NOMO-1 treated with DMSO at 0.1 percent for 48 hours (cell line): ENCODE measurements at regions not wholly inside any gene's neighbourhood (a gene's known extent, or its start where the extent isn't known, plus 50 kb on each side); places are given as distances from the start of the nearest gene placed in this dataset.

Experiments used
- DNase-seq: peaks from one replicate; lab custom pipeline; 2025; ENCODE audit not compliant: unreplicated experiment; lab: John Stamatoyannopoulos, UW

- DNase-seq, result no peak
Measured at GRCh38 chr13:105655046-105655445, 880.4 kb downstream of the EFNB2 start.

DNA sequence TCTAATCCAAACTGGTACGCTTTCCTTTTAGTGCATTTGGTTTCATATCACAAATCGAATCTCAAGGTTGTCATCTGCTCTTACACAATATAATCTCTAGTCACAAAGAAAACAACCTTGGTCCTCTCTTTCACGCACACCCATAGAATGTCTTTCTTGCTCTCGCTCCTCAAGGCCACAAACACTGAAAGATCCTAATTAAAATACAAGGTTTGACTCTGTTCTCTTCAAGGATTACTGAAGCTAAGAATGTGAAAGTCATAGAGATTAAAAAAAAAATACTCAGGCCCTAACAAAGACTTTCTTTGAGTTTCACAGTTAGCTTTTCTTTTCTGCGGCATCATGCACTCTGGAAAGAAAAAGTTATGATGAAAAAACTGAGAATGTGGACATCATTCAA, 891.5 kb downstream of the EFNB2 start:
- DNase-seq, result no peak

DNA sequence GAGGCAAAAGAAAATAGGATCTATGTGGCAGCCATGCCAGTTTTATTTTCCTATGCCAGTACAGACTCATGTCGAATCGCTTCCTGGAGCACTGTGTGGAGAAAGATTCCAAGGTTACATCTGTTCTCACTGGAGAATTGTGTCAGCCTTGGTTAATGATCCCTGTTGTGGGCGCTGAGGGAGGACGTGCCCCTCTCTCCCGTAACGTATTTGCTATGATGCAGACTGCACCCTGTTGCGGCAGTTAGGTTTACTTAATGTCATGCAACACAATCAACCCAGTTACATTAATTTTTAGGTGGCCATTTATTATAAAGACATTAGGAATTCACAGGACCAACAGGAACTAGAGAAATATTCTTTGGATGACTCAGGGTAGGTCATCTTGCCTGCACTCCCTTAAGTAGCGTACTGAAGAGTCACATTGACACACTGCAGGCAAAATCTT, 892.9 kb downstream of the EFNB2 start:
- DNase-seq, result no peak

- no peak for DNase-seq
Measured at GRCh38 chr13:105641121-105641520, 894.3 kb downstream of the EFNB2 start.

- no peak for DNase-seq
Measured at GRCh38 chr13:105638426-105638825, 897.0 kb downstream of the EFNB2 start.

GRCh38 chr13:105634059-105634458, 901.4 kb downstream of the EFNB2 start:
- DNase-seq, result no peak

- DNase-seq, result no peak
Measured at GRCh38 chr13:105630431-105630830, 905.0 kb downstream of the EFNB2 start.

- DNase-seq, result no peak
Measured at GRCh38 chr13:105627270-105627669, 908.2 kb downstream of the EFNB2 start.

DNA sequence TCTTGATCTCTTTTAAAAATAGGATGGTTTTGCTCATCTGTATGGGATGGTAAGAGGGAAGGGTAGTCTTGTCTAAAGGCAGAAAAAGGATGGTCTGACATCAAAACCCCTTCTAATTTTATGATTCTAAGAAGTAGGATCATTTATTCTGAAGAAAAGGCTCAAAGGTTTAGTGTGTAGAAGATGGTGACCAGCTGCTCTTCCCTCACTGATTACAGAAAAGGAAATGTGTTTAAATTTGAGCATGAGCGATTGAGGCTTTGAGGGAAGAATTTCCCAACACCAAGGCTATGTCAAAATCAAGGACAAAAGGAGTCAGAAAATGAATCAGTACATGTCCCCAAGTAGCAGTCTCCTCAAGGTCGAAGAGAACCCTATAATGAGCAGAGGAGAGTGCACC, 909.8 kb downstream of the EFNB2 start:
- no peak for DNase-seq

DNA sequence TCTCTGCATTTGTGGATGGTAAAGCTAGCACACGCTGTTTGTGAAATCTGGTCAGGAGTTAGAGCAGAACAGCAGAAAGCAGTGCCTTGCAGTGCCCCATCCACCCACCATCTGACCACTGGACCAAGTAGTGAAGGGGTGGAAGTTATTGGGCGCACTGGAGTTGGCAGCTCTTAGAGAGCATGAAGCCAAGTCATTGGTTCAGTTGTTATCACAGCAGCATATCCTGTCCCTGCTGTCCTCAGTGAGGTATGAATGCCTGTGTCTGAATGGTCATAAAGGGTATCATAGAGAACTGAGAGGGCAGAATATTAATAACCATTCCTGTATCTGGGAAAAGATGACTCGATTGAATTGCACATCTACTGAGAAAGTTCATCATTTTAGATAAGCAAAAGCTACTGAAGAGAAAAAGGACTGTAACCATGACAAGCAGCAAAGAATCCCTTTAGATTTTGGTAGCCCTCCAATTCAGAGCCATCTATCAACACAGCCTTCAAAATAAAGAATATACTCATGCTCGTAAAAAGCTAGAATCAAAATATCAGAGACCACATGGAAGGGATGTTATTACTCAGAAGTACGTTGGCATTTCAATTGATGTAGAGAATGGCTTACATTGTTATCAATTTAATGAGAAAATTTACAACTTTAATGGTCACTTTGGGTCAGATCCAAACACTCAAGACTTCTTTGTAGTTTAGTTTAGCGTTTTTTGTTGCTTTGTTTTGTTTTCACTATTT, 919.0 kb downstream of the EFNB2 start:
- DNase-seq, result no peak

- no peak for DNase-seq
Measured at GRCh38 chr13:105612541-105612940, 922.9 kb downstream of the EFNB2 start.

DNA sequence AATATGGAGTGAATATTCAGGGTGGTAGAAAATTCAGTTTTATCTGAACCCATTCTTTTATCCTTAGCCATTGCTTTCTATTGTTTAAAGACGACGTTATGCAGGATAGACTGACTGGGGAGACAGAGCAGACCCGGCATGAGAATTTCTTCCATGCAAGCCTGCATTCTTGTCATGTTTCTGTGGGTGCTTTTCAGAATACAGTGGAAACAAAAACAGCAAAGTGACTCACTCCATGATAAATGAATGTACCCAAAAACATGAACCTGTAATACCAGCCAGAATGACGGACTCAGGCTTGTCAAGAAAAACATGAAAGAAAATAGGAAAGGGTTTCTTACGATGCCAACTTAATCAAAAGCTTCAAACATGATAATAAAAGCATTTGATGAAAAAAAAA, 924.0 kb downstream of the EFNB2 start:
- no peak for DNase-seq

- no peak for DNase-seq
Measured at GRCh38 chr13:105608104-105608503, 927.4 kb downstream of the EFNB2 start.

DNA sequence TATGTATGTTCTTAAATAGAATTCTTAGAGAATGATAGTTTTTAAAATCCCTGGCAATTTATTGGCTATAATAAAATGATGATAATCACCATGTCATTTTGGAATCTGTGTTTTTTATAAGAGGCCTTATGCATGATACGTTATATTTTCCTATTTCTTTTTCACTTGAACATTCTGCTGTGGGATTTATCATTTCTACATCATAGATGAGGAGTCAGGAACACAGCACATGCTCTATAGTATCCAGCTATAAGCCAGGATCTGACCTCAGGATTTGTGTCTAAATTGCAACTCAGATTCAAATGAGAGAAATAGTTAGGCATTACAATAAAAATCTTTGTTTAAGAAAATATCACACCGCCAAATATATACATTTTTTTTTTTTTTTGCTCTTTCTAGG, 928.0 kb downstream of the EFNB2 start:
- no peak for DNase-seq

DNA sequence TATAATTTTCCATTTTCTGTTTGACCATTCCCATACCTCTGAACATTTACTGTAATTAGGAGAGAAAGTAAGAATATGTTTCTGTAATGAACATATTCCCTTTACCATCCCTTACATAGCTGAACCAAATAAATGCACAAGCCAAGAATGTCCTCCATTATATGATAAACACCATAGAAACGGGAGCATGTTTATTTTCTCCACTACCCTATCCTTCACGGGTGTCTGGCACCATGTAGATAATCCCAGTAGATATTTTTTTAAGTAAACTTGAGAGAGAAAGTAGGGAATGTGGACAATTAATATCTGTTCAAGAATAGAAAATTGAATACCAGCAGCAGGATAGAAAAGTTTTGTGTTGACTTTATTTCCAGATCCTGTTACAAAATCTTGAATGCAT, 928.4 kb downstream of the EFNB2 start:
- no peak for DNase-seq

DNA sequence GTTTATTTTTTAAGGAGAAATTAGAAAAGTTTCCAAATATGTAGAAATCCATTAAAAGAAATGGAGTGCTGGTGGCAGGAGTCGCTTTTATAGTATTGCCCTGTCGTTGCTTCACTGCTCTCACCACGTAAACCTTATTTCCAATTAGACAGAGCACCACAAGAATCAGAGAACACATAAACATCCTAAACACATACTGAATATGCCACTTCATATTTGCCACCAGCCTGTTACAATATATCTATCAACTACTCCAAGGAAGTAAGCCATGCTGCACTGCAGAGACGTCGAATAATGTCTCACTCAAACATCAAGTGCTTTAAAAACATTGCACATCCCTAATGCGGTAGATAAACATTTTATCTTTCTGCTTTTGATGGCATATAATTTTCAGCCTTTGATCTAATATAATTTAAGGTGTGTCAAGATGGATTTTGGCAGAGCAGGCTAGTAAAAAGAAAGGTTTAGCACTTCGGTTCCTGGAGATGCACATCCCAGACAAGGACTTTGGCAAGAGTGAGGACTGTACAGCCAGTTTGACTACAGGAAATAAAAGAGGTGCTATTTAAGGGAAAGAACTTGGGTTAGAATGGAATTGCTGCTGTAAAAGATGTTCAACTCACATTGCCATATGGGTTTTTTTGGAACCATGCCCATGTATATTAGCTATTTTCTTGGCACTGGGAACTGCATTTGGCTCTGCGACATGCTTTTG, 932.3 kb downstream of the EFNB2 start:
- no peak for DNase-seq

DNA sequence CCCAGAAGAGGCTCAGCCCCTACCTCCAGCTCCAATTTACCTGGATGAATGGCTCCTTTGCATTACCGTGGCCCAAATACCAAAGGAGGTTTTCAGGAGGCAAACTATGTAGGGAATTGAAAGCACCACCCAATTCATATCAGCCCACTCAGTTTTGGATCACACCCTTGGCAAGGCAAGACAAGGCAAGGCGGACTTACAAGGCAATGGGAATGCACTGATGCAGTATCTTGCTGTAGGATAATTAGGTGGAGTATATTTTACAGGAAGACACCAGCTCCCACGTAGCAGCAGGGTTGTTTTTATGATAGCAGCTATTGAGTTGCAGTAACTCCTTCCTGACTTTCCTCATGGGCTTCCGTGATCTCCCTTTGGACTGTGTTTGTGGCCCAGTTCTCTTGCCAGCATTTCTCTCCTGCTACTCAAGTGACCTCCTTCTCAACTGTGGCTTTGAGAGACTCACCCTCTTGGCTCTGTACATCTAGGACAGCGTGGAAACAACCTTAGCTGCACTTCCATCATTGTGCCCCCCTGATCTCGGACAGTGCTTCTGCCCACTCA, 935.9 kb downstream of the EFNB2 start:
- DNase-seq, result no peak

DNA sequence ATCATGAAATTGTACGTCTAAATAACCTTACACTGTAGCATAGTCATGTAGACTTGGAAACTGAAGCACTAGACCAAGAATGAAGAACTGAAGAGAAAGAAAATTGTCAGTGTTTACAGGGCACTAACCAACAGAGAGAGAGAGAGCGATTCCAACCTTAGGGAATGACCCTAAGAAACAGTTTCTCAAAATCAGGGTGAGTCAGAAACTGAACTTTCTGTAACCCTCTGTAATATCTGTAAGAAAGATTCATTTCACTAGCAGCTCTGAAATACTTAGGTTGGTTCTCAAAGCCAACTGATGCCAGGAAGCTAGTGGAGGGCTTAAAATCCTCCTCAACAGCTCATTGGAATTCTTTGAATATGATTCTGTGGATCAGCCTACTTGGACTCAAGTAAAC, 936.9 kb downstream of the EFNB2 start:
- DNase-seq, result no peak

DNA sequence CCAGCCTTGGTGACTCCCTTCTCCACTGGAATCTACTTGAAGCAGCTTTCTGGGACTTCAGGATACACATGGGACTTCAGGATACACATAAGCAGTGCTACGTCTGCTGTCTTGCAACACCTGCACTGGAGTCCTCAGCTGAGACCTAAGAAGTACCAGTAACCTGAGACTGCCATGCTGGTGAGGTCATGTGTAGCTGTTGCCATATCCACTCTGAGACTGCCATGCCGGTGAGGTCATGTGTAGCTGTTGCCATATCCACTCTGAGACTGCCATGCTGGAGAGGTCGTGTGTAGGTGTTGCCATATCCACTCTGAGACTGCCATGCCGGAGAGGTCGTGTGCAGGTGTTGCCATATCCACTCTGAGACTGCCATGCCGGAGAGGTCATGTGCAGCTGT, 937.9 kb downstream of the EFNB2 start:
- no peak for DNase-seq

DNA sequence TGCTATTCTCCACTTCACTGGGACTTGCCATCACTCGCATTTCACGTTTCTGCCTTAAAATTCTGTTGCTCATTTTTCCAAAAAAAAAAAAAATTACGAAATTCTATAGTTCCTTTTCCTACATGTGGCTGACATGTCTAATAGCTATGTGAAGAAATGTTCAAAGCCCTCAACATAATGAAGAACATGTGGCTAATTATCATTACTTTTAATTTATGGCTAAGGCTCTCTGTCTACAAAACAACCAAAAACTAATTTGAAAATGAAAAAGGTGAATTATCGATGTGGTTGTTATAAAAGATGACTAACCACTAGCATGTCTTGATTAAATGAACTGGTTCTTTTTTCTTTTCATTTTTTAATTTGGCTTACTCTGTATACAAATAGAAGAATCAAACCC, 940.0 kb downstream of the EFNB2 start:
- peak; percentile 64 for DNase-seq

DNA sequence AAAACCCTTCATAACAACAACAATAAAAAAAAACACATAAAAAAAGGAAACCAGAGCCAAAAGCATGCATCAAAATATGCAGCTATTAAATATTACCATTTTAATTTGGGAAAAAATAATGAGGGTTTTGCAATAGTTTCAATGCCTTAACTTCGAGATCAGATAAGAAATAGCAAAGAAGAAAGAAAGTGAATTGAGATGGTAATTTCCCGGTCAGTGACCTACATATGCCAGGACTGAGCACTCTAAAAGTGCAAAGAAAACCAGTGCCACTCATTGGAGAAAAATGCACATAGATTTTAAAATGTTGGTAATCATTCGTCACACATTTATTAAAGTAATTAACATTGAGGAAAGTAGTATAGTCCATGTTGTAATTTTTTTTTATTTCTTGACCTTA, 944.2 kb downstream of the EFNB2 start:
- DNase-seq, result no peak

DNA sequence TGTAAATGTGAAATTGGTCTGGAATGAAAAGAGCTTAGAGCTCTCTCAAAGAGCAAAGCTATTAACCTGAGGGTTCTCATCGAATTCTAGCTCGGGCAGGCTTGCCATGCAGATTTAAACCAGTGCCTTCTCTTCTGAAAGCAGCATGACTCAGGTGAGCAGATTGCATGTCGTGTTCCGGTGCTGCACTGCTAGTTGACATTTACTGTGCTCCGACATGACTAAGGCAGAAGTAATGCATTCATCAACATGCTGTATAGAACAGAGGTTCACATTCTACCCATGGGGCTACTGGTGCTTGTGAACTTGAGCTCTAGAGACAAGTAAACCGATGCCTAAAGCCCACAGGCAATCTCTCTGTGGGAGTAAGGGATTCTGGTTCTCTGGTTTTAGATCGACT, 947.7 kb downstream of the EFNB2 start:
- DNase-seq, result no peak
